Caco-2 (cell line): ENCODE measurements at regions not wholly inside any gene's neighbourhood (a gene's known extent, or its start where the extent isn't known, plus 50 kb on each side); places are given as distances from the start of the nearest gene placed in this dataset.

ENCODE experiments used
- BruUV-seq: library from RNA; stranded (reverse); fragments of 400-500 nt; replicated peaks from 2 replicates; lab custom pipeline; 2021; lab: Mats Ljungman, UMichigan
- CTCF ChIA-PET: fragments of 300-600 bp; sonication (Branson Sonifier 250); formaldehyde crosslinking; loops from one replicate; lab custom pipeline; 2022; ENCODE audit warnings: antibody characterized with exemption; lab: Charles Lee
- POLR2A ChIA-PET: fragments of 300-600 bp; sonication (Branson Sonifier 250); formaldehyde crosslinking; loops from one replicate; lab custom pipeline; 2022; ENCODE audit warnings: antibody characterized with exemption; lab: Charles Lee
- DNase-seq, 2 experiments: peaks; one replicate each; pipeline versions ENCODE4 v3.0.0 to v3.0.0-alpha.2; 2020 to 2022
- H3K27me3 ChIP-seq: replicated peaks from 2 replicates; pipeline ENCODE4 v1.6.0; 2011; ENCODE audit warnings: low read length; ENCODE audit not compliant: control insufficient read depth, insufficient read depth
- H3K36me3 ChIP-seq: 2 replicates; pipeline ENCODE4 v1.5.1; 2011; ENCODE audit warnings: low read length; ENCODE audit not compliant: control insufficient read depth, insufficient read depth
- H3K4me1 ChIP-seq: fragments of 250-450 bp; sonication (Bioruptor Pico); 2 replicates; pipeline ENCODE4 v1.5.1; 2020; ENCODE audit warnings: mild to moderate bottlenecking
- H3K4me3 ChIP-seq: 2 replicates; pipeline ENCODE4 v1.5.1; 2011; ENCODE audit warnings: low read depth, mild to moderate bottlenecking, control low read depth, low read length
- H3K9me3 ChIP-seq: fragments of 250-450 bp; sonication (Bioruptor Pico); 2 replicates; pipeline ENCODE4 v1.5.1; 2020; ENCODE audit warnings: mild to moderate bottlenecking, moderate library complexity
- H3K27ac Mint-ChIP-seq: one replicate; pipeline ENCODE4 v1.8.0; 2022; ENCODE audit warnings: mixed read lengths; ENCODE audit not compliant: unreplicated experiment
- H3K27me3 Mint-ChIP-seq: one replicate; pipeline ENCODE4 v1.8.0; 2022; ENCODE audit warnings: mixed read lengths; ENCODE audit not compliant: insufficient read depth, unreplicated experiment
- H3K36me3 Mint-ChIP-seq: one replicate; pipeline ENCODE4 v1.8.0; 2022; ENCODE audit warnings: mild to moderate bottlenecking, mixed read lengths; ENCODE audit not compliant: insufficient read depth, unreplicated experiment
- H3K4me1 Mint-ChIP-seq: one replicate; pipeline ENCODE4 v1.8.0; 2022; ENCODE audit warnings: low read depth, mixed read lengths; ENCODE audit not compliant: unreplicated experiment
- H3K4me3 Mint-ChIP-seq: one replicate; pipeline ENCODE4 v1.8.0; 2022; ENCODE audit warnings: mild to moderate bottlenecking, moderate library complexity, mixed read lengths; ENCODE audit not compliant: unreplicated experiment
- H3K9me3 Mint-ChIP-seq: one replicate; pipeline ENCODE4 v1.8.0; 2022; ENCODE audit warnings: mixed read lengths; ENCODE audit not compliant: unreplicated experiment
- CTCF ChIP-seq, 2 experiments: fragments of 200-600 bp in 1 of 2; IDR thresholded peaks; 1 replicate in 1 of 2; 2 replicates in 1 of 2; pipeline versions ENCODE4 v1.5.1 to v1.8.0; 2011 to 2022; ENCODE audit warnings: antibody characterized with exemption in 1 of 2, control low read depth in 1 of 2, inconsistent platforms in 1 of 2, low read depth in 1 of 2, low read length in 1 of 2, mild to moderate bottlenecking in 1 of 2, moderate library complexity in 1 of 2; ENCODE audit not compliant: insufficient read depth in 1 of 2, severe bottlenecking in 1 of 2, unreplicated experiment in 1 of 2
- intact Hi-C: fragments of 100-400 bp; cut with micrococcal nuclease; formaldehyde crosslinking; loops from one replicate; pipeline ENCODE4 v1.10.0; 2022; ENCODE audit not compliant: unreplicated experiment

- ChIA-PET CTCF (no interaction called here), POLR2A (no interaction called here)
- Histone ChIP-seq H3K4me1 (no peaks in the 10 kb centered on the region), H3K4me3 (no peak overlapping the region), H3K27me3 (no peaks in the 10 kb centered on the region), H3K36me3 (no peaks in the 10 kb centered on the region), H3K9me3 (no peaks in the 10 kb centered on the region)
- H3K4me3 Mint-ChIP-seq = no peak overlapping the region
- no peaks in the 10 kb centered on the region for H3K36me3 Mint-ChIP-seq
- intact Hi-C loops = no loop called here
- no peak overlapping the region for H3K27ac Mint-ChIP-seq
- H3K4me1 Mint-ChIP-seq = no peaks in the 10 kb centered on the region
- peaks cover 22% of the 10 kb centered on the region for H3K9me3 Mint-ChIP-seq
- BruUV-seq = no TSS peak
- H3K27me3 Mint-ChIP-seq = no peaks in the 10 kb centered on the region
- DNase-seq = no peak
- no peak for TF ChIP-seq CTCF (IDR thresholded peaks at IDR 0.05; ENCODE audit: insufficient read depth in 1 of 2, low read depth in 1 of 2, low read length in 1 of 2, severe bottlenecking in 1 of 2, unreplicated experiment in 1 of 2)
Observed at GRCh38 chr3:158005391-158006100, 100.7 kb downstream of the SHOX2 start.

- H3K27ac Mint-ChIP-seq = no peak overlapping the region
- H3K27me3 Mint-ChIP-seq = no peaks in the 10 kb centered on the region
- no peak for TF ChIP-seq CTCF (IDR thresholded peaks at IDR 0.05; ENCODE audit: insufficient read depth in 1 of 2, low read depth in 1 of 2, low read length in 1 of 2, severe bottlenecking in 1 of 2, unreplicated experiment in 1 of 2)
- no peaks in the 10 kb centered on the region for H3K9me3 ChIP-seq
- H3K4me1 ChIP-seq = no peaks in the 10 kb centered on the region
- no TSS peak for BruUV-seq
- H3K9me3 Mint-ChIP-seq = peaks cover 16% of the 10 kb centered on the region
- no peak overlapping the region for H3K4me3 ChIP-seq
- no peaks in the 10 kb centered on the region for H3K27me3 ChIP-seq
- no peak for DNase-seq
- CTCF ChIA-PET = no interaction called here
- H3K4me3 Mint-ChIP-seq = no peak overlapping the region
- H3K36me3 ChIP-seq = no peaks in the 10 kb centered on the region
- POLR2A ChIA-PET = no interaction called here
- intact Hi-C loops = no loop called here
- no peaks in the 10 kb centered on the region for H3K36me3 Mint-ChIP-seq
- no peaks in the 10 kb centered on the region for H3K4me1 Mint-ChIP-seq
Observed at GRCh38 chr3:157999246-157999645, 107.0 kb downstream of the SHOX2 start.

GRCh38 chr3:157982359-157982758 is 123.9 kb downstream of the SHOX2 start:
- peaks cover 9% of the 10 kb centered on the region for H3K4me1 ChIP-seq
- CTCF ChIA-PET = no interaction called here

More at GRCh38 chr3:157982359-157982758, 123.9 kb downstream of the SHOX2 start:
- Histone ChIP-seq H3K4me3 (no peak overlapping the region), H3K36me3 (no peaks in the 10 kb centered on the region), H3K27me3 (no peaks in the 10 kb centered on the region), H3K9me3 (no peaks in the 10 kb centered on the region)
- BruUV-seq = no TSS peak
- POLR2A ChIA-PET = no interaction called here
- Mint-ChIP-seq H3K27me3 (no peaks in the 10 kb centered on the region), H3K27ac (no peak overlapping the region), H3K4me3 (no peak overlapping the region), H3K9me3 (no peaks in the 10 kb centered on the region), H3K36me3 (no peaks in the 10 kb centered on the region), H3K4me1 (peaks cover 6% of the 10 kb centered on the region)
- DNase-seq = no peak
- no peak for TF ChIP-seq CTCF (IDR thresholded peaks at IDR 0.05; ENCODE audit: insufficient read depth in 1 of 2, low read depth in 1 of 2, low read length in 1 of 2, severe bottlenecking in 1 of 2, unreplicated experiment in 1 of 2)
- intact Hi-C loops = no loop called here
